Fibroblast of gingiva (primary cell): ENCODE measurements at regions not wholly inside any gene's neighbourhood (a gene's known extent, or its start where the extent isn't known, plus 50 kb on each side); places are given as distances from the start of the nearest gene placed in this dataset.

Experiments
- DNase-seq: peaks from one replicate; pipeline ENCODE4 v3.0.0-alpha.2; 2011; ENCODE audit warnings: low read depth

GRCh38 chr11:37623778-37624177 is 1025.7 kb upstream of the RAG2 start:
- no peak for DNase-seq

GRCh38 chr11:37621662-37622061 is 1023.6 kb upstream of the RAG2 start:
- no peak for DNase-seq

- no peak for DNase-seq
These were observed 1018.3 kb upstream of the RAG2 start for GRCh38 chr11:37616291-37616690.

- DNase-seq, result no peak
These were observed 1015.0 kb upstream of the RAG2 start for GRCh38 chr11:37613031-37613430.

- DNase-seq, result no peak
These were observed 1014.1 kb upstream of the RAG2 start for GRCh38 chr11:37612146-37612545.

- DNase-seq, result no peak
These were observed 1007.2 kb upstream of the RAG2 start for GRCh38 chr11:37605229-37605628.

GRCh38 chr11:37598381-37598780 is 1000.3 kb upstream of the RAG2 start:
- DNase-seq, result no peak

GRCh38 chr11:37597776-37598175 is 999.7 kb upstream of the RAG2 start:
- no peak for DNase-seq

GRCh38 chr11:37595845-37596244 is 997.8 kb upstream of the RAG2 start:
- DNase-seq, result no peak

GRCh38 chr11:37574361-37574760 is 976.3 kb upstream of the RAG2 start:
- DNase-seq, result no peak

GRCh38 chr11:37572491-37573171 is 974.6 kb upstream of the RAG2 start:
- DNase-seq, result no peak

GRCh38 chr11:37571246-37571645 is 973.2 kb upstream of the RAG2 start:
- DNase-seq, result no peak

GRCh38 chr11:37560991-37561390 is 963.0 kb upstream of the RAG2 start:
- no peak for DNase-seq

GRCh38 chr11:37560346-37560745 is 962.3 kb upstream of the RAG2 start:
- no peak for DNase-seq

GRCh38 chr11:37558619-37559210 is 960.7 kb upstream of the RAG2 start:
- no peak for DNase-seq

- no peak for DNase-seq
These were observed 960.0 kb upstream of the RAG2 start for GRCh38 chr11:37557990-37558389.

- DNase-seq, result no peak
These were observed 954.2 kb upstream of the RAG2 start for GRCh38 chr11:37552284-37552683.

GRCh38 chr11:37544491-37544890 is 946.5 kb upstream of the RAG2 start:
- DNase-seq, result no peak

GRCh38 chr11:37533830-37534229 is 935.8 kb upstream of the RAG2 start:
- DNase-seq, result no peak

- no peak for DNase-seq
These were observed 935.1 kb upstream of the RAG2 start for GRCh38 chr11:37533087-37533486.

- DNase-seq, result no peak
These were observed 934.2 kb upstream of the RAG2 start for GRCh38 chr11:37532271-37532670.

GRCh38 chr11:37527545-37527944 is 929.5 kb upstream of the RAG2 start:
- no peak for DNase-seq

GRCh38 chr11:37525336-37525735 is 927.3 kb upstream of the RAG2 start:
- no peak for DNase-seq

- no peak for DNase-seq
These were observed 921.7 kb upstream of the RAG2 start for GRCh38 chr11:37519781-37520180.
